ENCODE measurements at regions not wholly inside any gene's neighbourhood (a gene's known extent, or its start where the extent isn't known, plus 50 kb on each side); places are given as distances from the start of the nearest gene placed in this dataset.

- no peak overlapping the region for H3K4me3 ChIP-seq (ENCODE audit: low read length)
- no peak for DNase-seq (ENCODE audit: low read depth)
- no peak for TF ChIP-seq CTCF (conservative IDR thresholded peaks at IDR 0.05; ENCODE audit: low read depth, low read length)
Observed at GRCh38 chr3:177371888-177372287, 174.6 kb upstream of the TBL1XR1 start.

- DNase-seq (ENCODE audit: low read depth): no peak
- no peak for TF ChIP-seq CTCF (conservative IDR thresholded peaks at IDR 0.05; ENCODE audit: low read depth, low read length)
- H3K4me3 ChIP-seq (ENCODE audit: low read length): no peak overlapping the region
Observed at GRCh38 chr3:177374323-177374722, 177.0 kb upstream of the TBL1XR1 start.

GRCh38 chr3:177375316-177375715 is 178.0 kb upstream of the TBL1XR1 start:
- no peak for TF ChIP-seq CTCF (conservative IDR thresholded peaks at IDR 0.05; ENCODE audit: low read depth, low read length)
- no peak overlapping the region for H3K4me3 ChIP-seq (ENCODE audit: low read length)
- no peak for DNase-seq (ENCODE audit: low read depth)

- H3K4me3 ChIP-seq (ENCODE audit: low read length): no peak overlapping the region
- DNase-seq (ENCODE audit: low read depth): no peak
- TF ChIP-seq CTCF (conservative IDR thresholded peaks at IDR 0.05; ENCODE audit: low read depth, low read length): no peak
Observed at GRCh38 chr3:177377166-177377565, 179.9 kb upstream of the TBL1XR1 start.

- no peak for TF ChIP-seq CTCF (conservative IDR thresholded peaks at IDR 0.05; ENCODE audit: low read depth, low read length)
- H3K4me3 ChIP-seq (ENCODE audit: low read length): no peak overlapping the region
- no peak for DNase-seq (ENCODE audit: low read depth)
Observed at GRCh38 chr3:177378168-177378567, 180.9 kb upstream of the TBL1XR1 start.

- DNase-seq (ENCODE audit: low read depth): no peak
- TF ChIP-seq CTCF (conservative IDR thresholded peaks at IDR 0.05; ENCODE audit: low read depth, low read length): no peak
- H3K4me3 ChIP-seq (ENCODE audit: low read length): no peak overlapping the region
Observed at GRCh38 chr3:177379045-177379444, 181.8 kb upstream of the TBL1XR1 start.

- TF ChIP-seq CTCF (conservative IDR thresholded peaks at IDR 0.05; ENCODE audit: low read depth, low read length): no peak
- DNase-seq (ENCODE audit: low read depth): no peak
- no peak overlapping the region for H3K4me3 ChIP-seq (ENCODE audit: low read length)
Observed at GRCh38 chr3:177381070-177381469, 183.8 kb upstream of the TBL1XR1 start.
